MCF 10A (cell line): ENCODE measurements at regions not wholly inside any gene's neighbourhood (a gene's known extent, or its start where the extent isn't known, plus 50 kb on each side); places are given as distances from the start of the nearest gene placed in this dataset.
"Not testable (repeated sequence)": the region's sequence is repeated elsewhere in the genome, so short reads cannot be mapped to it uniquely, and the experiment has no call there.

Experiments
- BruUV-seq: library from RNA; stranded (reverse); fragments of 400-500 nt; replicated peaks from 2 replicates; lab custom pipeline; 2021; lab: Mats Ljungman, UMichigan
- CTCF ChIA-PET: fragments of 300-600 bp; sonication (Branson Sonifier 250); formaldehyde crosslinking; extraction: SDS; loops from one replicate; lab custom pipeline; 2021; ENCODE audit warnings: antibody characterized with exemption, inconsistent platforms; lab: Yijun Ruan, JAX
- POLR2A ChIA-PET: fragments of 300-600, 350-650 bp; sonication (Branson Sonifier 250); formaldehyde crosslinking; extraction: SDS; loops from one replicate; lab custom pipeline; 2020; ENCODE audit warnings: antibody characterized with exemption, inconsistent platforms; lab: Yijun Ruan, JAX
- DNase-seq: peaks from one replicate; pipeline ENCODE4 v3.0.0-alpha.2; 2018; ENCODE audit not compliant: unreplicated experiment
- H3K27ac Mint-ChIP-seq: one replicate; pipeline ENCODE4 v1.8.0; 2022; ENCODE audit warnings: mild to moderate bottlenecking, low read depth, mixed read lengths; ENCODE audit not compliant: unreplicated experiment
- H3K27me3 Mint-ChIP-seq: one replicate; pipeline ENCODE4 v1.8.0; 2022; ENCODE audit warnings: mixed read lengths; ENCODE audit not compliant: insufficient read depth, unreplicated experiment
- H3K36me3 Mint-ChIP-seq: one replicate; pipeline ENCODE4 v1.8.0; 2022; ENCODE audit warnings: mild to moderate bottlenecking, moderate library complexity, mixed read lengths; ENCODE audit not compliant: insufficient read depth, unreplicated experiment
- H3K4me1 Mint-ChIP-seq: one replicate; pipeline ENCODE4 v1.8.0; 2022; ENCODE audit warnings: mixed read lengths; ENCODE audit not compliant: insufficient read depth, unreplicated experiment
- H3K4me3 Mint-ChIP-seq: one replicate; pipeline ENCODE4 v1.8.0; 2022; ENCODE audit warnings: mild to moderate bottlenecking, moderate library complexity, mixed read lengths; ENCODE audit not compliant: unreplicated experiment
- H3K9me3 Mint-ChIP-seq: one replicate; pipeline ENCODE4 v1.8.0; 2022; ENCODE audit warnings: mixed read lengths; ENCODE audit not compliant: unreplicated experiment
- intact Hi-C: fragments of 100-400 bp; cut with micrococcal nuclease; formaldehyde crosslinking; loops from 2 replicates; pipeline ENCODE4 v1.14.1; 2022
- TF ChIP-seq, protein P1 (sequence below): fragments of 200-600 bp; IDR thresholded peaks from one replicate; pipeline ENCODE4 v1.8.0; 2022; ENCODE audit warnings: antibody characterized with exemption, mild to moderate bottlenecking; ENCODE audit not compliant: unreplicated experiment

DNA sequence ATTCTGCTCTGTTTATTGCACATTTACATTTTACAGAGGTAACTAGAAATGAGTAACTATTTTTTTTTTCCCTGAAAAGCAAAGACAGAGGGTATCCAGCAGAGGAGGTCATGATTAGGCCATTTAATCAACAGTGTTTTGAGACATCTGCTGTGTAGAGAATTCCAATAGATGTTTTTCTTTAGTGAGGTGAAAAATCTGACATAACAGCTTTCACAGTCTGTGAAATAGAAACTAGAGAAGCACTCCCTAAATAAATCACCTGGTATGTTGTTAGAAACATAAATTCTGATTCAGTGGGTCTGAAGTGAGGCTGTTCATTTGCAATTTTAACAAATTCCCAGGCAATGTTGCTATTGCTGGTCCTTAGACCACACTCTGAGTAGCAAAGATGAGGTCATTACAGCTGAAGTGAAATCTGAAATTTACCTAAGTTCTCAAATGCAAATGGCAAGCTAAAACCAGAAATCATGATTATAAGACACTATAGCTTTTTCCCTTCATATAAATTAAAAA lies 329.2 kb upstream of the LRRC3B start:
- no TSS peak for BruUV-seq
- ChIA-PET POLR2A (no interaction called here), CTCF (interaction anchor here (0.7 kb wide), 2 partner anchors 260 to 1634 kb away, joined by 3 to 4 read pairs; no protein-coding TSS in a partner anchor)
- Mint-ChIP-seq H3K9me3 (peaks cover 7% of the 10 kb centered on the region), H3K4me3 (no peak overlapping the region), H3K27ac (no peak overlapping the region), H3K36me3 (no peaks in the 10 kb centered on the region), H3K4me1 (no peaks in the 10 kb centered on the region), H3K27me3 (no peaks in the 10 kb centered on the region)
- intact Hi-C loops: no loop called here
- no peak for DNase-seq
- TF ChIP-seq, protein P1, sequence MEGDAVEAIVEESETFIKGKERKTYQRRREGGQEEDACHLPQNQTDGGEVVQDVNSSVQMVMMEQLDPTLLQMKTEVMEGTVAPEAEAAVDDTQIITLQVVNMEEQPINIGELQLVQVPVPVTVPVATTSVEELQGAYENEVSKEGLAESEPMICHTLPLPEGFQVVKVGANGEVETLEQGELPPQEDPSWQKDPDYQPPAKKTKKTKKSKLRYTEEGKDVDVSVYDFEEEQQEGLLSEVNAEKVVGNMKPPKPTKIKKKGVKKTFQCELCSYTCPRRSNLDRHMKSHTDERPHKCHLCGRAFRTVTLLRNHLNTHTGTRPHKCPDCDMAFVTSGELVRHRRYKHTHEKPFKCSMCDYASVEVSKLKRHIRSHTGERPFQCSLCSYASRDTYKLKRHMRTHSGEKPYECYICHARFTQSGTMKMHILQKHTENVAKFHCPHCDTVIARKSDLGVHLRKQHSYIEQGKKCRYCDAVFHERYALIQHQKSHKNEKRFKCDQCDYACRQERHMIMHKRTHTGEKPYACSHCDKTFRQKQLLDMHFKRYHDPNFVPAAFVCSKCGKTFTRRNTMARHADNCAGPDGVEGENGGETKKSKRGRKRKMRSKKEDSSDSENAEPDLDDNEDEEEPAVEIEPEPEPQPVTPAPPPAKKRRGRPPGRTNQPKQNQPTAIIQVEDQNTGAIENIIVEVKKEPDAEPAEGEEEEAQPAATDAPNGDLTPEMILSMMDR: no peak

DNA sequence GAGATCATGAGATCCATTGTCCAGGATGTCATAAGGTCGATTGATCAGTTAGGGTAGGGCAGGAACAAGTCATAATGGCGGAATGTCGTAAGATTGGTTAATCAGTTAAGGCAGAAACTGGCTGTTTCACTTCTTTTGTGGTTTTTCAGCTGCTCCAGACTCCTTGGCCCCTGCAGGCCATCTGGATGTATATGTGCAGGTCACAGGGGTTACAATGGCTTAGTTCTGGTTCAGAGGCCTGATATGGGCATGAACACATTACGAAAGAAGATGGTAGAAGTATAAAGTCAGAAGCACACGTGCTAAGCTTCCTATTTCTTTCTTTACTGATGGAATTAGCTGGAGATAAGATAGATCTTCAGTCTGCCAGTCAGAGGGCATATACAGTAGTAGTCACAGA lies 315.4 kb upstream of the LRRC3B start:
- ChIA-PET CTCF (no interaction called here), POLR2A (no interaction called here)
- H3K27me3 Mint-ChIP-seq: no peaks in the 10 kb centered on the region
- BruUV-seq: no TSS peak
- H3K9me3 Mint-ChIP-seq: peaks cover 27% of the 10 kb centered on the region
- intact Hi-C loops: no loop called here
- peaks cover 5% of the 10 kb centered on the region for H3K4me1 Mint-ChIP-seq
- H3K36me3 Mint-ChIP-seq: no peaks in the 10 kb centered on the region
- H3K27ac Mint-ChIP-seq: no peak overlapping the region
- TF ChIP-seq, protein P1: no peak
- H3K4me3 Mint-ChIP-seq: no peak overlapping the region
- no peak for DNase-seq

DNA sequence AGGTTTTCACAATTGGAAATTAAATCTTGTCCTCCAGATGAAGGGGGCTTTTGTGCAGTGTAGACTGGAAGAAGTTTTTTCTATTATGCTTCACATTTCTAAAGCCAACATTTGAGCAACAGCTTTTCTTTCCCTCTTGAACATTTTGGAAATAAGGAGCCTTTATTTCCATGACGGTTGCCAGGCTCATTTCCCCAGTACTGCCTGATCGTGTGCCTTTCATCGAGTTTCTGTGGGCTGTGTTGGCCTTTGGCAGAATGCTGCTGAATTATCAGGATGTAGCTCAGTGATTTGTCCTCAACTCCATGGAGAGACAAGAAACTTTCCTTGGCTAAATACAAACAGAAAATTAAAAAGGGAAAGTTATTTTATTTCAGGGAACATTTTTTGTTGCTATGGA lies 314.8 kb upstream of the LRRC3B start:
- Mint-ChIP-seq H3K4me3 (no peak overlapping the region), H3K27me3 (no peaks in the 10 kb centered on the region), H3K9me3 (peaks cover 30% of the 10 kb centered on the region), H3K4me1 (peaks cover 5% of the 10 kb centered on the region), H3K27ac (no peak overlapping the region), H3K36me3 (no peaks in the 10 kb centered on the region)
- BruUV-seq: no TSS peak
- DNase-seq: no peak
- TF ChIP-seq, protein P1: no peak
- CTCF ChIA-PET: no interaction called here
- intact Hi-C loops: no loop called here
- POLR2A ChIA-PET: no interaction called here

DNA sequence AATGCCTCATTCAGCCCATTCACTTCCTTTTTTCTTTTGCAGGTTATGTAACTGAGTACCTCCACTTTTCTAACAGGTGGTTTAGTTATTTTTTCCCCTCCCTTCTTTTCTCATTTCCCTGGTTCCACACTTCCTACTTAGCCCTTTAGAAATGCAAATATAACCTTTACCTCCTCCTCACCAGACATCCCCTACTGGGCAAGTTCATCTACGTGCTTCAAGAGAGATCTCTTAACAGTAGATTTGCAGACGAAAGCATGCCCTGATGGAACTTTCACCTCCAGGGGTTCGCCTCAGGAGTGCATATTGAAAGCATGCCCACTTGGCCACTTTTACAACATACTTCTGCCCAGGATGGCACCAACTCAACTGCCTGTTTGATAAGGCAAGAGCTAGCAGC lies 314.1 kb upstream of the LRRC3B start:
- no peaks in the 10 kb centered on the region for H3K27me3 Mint-ChIP-seq
- intact Hi-C loops: no loop called here
- H3K4me1 Mint-ChIP-seq: peaks cover 5% of the 10 kb centered on the region
- ChIA-PET POLR2A (no interaction called here), CTCF (no interaction called here)
- no TSS peak for BruUV-seq
- H3K36me3 Mint-ChIP-seq: no peaks in the 10 kb centered on the region
- no peak overlapping the region for H3K4me3 Mint-ChIP-seq
- TF ChIP-seq, protein P1: no peak
- H3K27ac Mint-ChIP-seq: no peak overlapping the region
- DNase-seq: no peak
- peaks cover 30% of the 10 kb centered on the region for H3K9me3 Mint-ChIP-seq

DNA sequence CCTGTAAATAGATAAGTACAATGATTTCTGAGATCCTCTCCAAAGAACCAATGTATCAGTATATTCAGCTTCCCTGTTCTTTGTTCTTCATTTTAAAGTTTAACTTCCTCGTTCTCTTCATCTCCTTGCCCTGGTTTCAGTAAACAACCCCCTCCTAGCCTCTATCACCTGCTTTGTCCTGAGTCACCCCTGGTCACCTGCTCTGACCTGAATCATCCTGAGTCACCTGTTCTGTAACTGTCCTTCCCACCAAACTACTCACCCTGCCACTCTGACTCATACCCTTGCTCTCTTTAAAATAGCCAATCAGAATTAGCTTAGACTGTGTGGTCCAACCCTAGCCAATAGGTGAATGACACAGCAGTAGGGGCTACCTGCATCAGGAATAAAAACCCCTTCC lies 313.0 kb upstream of the LRRC3B start:
- H3K4me3 Mint-ChIP-seq, H3K27ac Mint-ChIP-seq, H3K27me3 Mint-ChIP-seq, CTCF ChIA-PET, H3K4me1 Mint-ChIP-seq, intact Hi-C loops, H3K36me3 Mint-ChIP-seq, BruUV-seq, POLR2A ChIA-PET: not testable (repeated sequence)
- DNase-seq: peak; percentile 0
- peaks cover 30% of the 10 kb centered on the region for H3K9me3 Mint-ChIP-seq
